GM19463 (cell line): ENCODE measurements at regions not wholly inside any gene's neighbourhood (a gene's known extent, or its start where the extent isn't known, plus 50 kb on each side); places are given as distances from the start of the nearest gene placed in this dataset.

ENCODE experiments used
- ATAC-seq: cut with Tn5 transposase; IDR thresholded peaks from one replicate; pipeline ENCODE4 v1.9.1; 2021; ENCODE audit warnings: mild to moderate bottlenecking, moderate library complexity; ENCODE audit not compliant: unreplicated experiment

GRCh38 chr15:97071668-97072067 lies 741.2 kb downstream of the NR2F2 start:
- no peak for ATAC-seq

GRCh38 chr15:97072545-97072944 lies 742.0 kb downstream of the NR2F2 start:
- ATAC-seq: no peak

- no peak for ATAC-seq
These were observed 745.5 kb downstream of the NR2F2 start for GRCh38 chr15:97076011-97076410.

- ATAC-seq: no peak
These were observed 747.5 kb downstream of the NR2F2 start for GRCh38 chr15:97077975-97078374.

GRCh38 chr15:97078591-97078990 lies 748.1 kb downstream of the NR2F2 start:
- ATAC-seq: no peak

GRCh38 chr15:97081666-97082226 lies 751.2 kb downstream of the NR2F2 start:
- ATAC-seq: no peak

GRCh38 chr15:97082830-97083229 lies 752.3 kb downstream of the NR2F2 start:
- no peak for ATAC-seq

GRCh38 chr15:97084650-97085049 lies 754.1 kb downstream of the NR2F2 start:
- ATAC-seq: no peak

- no peak for ATAC-seq
These were observed 755.2 kb downstream of the NR2F2 start for GRCh38 chr15:97085731-97086130.

- no peak for ATAC-seq
These were observed 756.7 kb downstream of the NR2F2 start for GRCh38 chr15:97087006-97087741.

GRCh38 chr15:97091093-97091492 lies 760.6 kb downstream of the NR2F2 start:
- ATAC-seq: no peak

GRCh38 chr15:97092656-97093055 lies 762.2 kb downstream of the NR2F2 start:
- ATAC-seq: no peak

- no peak for ATAC-seq
These were observed 765.9 kb downstream of the NR2F2 start for GRCh38 chr15:97096303-97096835.

- no peak for ATAC-seq
These were observed 768.5 kb downstream of the NR2F2 start for GRCh38 chr15:97099040-97099439.

GRCh38 chr15:97101572-97101971 lies 771.1 kb downstream of the NR2F2 start:
- no peak for ATAC-seq

- ATAC-seq: no peak
These were observed 784.6 kb downstream of the NR2F2 start for GRCh38 chr15:97114900-97115760.

GRCh38 chr15:97115761-97116070 lies 785.2 kb downstream of the NR2F2 start:
- no peak for ATAC-seq

- no peak for ATAC-seq
These were observed 794.3 kb downstream of the NR2F2 start for GRCh38 chr15:97124790-97125189.

GRCh38 chr15:97126553-97127233 lies 796.2 kb downstream of the NR2F2 start:
- no peak for ATAC-seq

- ATAC-seq: no peak
These were observed 799.2 kb downstream of the NR2F2 start for GRCh38 chr15:97129674-97130073.

- no peak for ATAC-seq
These were observed 809.7 kb downstream of the NR2F2 start for GRCh38 chr15:97140216-97140615.
